Skin epidermis (tissue), 12 donors: ENCODE measurements at regions not wholly inside any gene's neighbourhood (a gene's known extent, or its start where the extent isn't known, plus 50 kb on each side); places are given as distances from the start of the nearest gene placed in this dataset.
"Not testable (repeated sequence)": the region's sequence is repeated elsewhere in the genome, so short reads cannot be mapped to it uniquely, and the experiment has no call there.

Experiments
- H3K27ac ChIP-seq, 21 experiments: fragments of 200-600 bp; sonication (generic) in 11 of 21; one replicate each; pipeline ENCODE4 v1.5.0; 2020; ENCODE audit warnings: mild to moderate bottlenecking in 3 of 21, inconsistent platforms in 2 of 21, moderate library complexity in 2 of 21
- H3K4me3 ChIP-seq, 7 experiments: fragments of 200-600 bp; sonication (generic) in 2 of 7; one replicate each; pipeline ENCODE4 v1.5.0; 2020; ENCODE audit warnings: inconsistent platforms in 2 of 7, mild to moderate bottlenecking in 2 of 7, moderate library complexity in 1 of 7

DNA sequence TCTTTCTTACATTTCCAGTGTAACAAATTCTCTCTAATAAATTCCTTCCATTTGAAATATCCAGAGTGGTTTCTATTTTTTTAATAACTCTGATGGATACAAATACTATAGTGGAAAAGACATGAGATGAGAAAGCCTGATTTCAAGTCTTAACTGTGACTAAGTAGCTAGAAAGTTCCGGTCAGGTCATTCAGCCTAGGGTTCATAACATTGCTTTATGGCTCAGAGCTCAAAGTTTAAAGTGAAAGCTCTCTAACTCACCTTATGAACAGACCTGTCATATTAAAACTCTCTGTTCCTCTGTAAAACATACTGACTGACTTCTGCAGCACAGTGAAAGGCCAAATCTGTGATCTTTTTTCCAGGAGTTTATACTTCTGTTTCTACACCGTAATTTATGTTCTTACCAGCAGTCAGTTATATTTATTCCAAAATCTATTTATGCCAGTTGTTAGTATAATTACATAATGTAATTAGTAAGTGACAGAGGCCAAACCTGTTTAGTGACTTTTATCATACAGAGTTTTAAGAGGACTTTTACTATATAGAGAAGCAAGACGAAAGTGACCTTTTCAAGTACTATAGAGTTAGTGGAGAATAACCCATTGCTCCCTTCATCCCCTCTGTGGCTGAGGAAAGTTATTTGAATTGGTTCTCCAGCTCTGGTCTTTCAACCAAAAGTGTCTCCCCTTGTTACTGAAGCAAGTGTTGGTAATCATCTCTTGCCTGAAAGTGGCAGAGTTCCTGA is 118.8 kb upstream of the PDE1A start:
- Histone ChIP-seq H3K27ac (no peak overlapping the region), H3K4me3 (no peak overlapping the region)

DNA sequence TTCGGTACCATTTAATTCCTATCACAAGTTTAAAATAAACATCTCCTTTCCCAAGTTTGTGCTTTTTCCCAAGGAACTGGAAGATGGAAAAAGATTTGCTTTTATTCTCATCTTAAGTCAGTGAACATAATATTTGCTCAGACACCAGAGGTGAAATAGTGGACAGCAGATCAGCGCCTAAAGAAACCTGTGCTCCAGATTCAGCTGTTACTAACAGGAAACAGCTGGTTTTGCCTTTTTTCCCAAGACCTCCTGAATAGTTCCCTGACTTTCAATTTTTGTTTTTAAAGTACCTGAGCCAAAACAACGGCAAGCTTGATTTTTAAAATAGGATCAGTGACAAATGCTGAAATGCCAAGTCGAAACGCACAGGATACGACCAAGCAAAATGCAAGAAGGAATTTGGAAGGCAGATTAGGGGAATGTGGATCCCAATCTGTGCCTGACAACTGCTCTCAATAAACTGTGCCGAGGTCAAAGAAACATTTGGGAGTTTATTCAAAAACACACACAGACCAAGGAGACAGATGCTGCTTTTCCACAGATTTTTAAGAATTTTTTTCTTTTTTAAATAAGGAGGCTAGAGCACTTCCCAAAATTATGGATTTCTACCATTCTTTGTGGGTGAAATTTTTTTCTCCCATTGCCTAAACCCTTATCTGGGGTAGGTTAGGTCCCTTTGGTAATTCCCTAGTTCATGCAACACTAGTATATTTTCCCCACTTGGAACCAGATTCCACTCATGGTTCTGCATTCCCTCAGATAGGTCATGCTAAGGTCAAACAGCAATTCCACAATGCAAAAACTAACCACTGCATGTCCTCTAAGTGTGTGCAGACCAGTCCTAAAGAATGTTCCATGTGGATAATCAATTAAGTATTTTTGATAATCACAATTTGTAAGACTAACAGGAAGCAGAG is 121.5 kb upstream of the PDE1A start:
- H3K27ac ChIP-seq, result peak overlapping the region in 1 of 21 experiments; percentile 14

DNA sequence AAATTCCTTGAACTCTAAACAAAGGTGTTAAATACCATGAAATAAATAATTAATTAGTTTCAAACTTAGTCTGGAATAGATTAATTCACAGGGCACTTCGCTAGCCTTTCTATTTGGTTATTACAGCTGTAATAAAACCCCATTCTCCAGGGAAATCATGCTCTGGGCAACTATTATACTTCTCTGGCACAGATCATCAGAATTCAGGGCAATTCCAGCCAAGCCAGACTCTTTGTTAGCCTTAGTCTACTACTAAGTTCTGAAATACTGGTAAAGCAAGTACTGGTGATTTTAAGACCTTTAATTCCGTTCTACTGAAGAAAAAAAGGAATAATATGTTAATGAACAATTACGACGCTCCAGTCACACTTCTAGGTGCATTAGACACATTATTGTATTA is 123.4 kb upstream of the PDE1A start:
- Histone ChIP-seq H3K4me3 (no peak overlapping the region), H3K27ac (no peak overlapping the region)

More for the DNA sequence above, 121.5 kb upstream of the PDE1A start:
- no peak overlapping the region for H3K4me3 ChIP-seq

GRCh38 chr2:182552232-182552631 is 125.4 kb upstream of the PDE1A start:
- H3K27ac ChIP-seq, H3K4me3 ChIP-seq: not testable (repeated sequence)

GRCh38 chr2:182552785-182553184 is 125.9 kb upstream of the PDE1A start:
- not testable (repeated sequence) for H3K27ac ChIP-seq, H3K4me3 ChIP-seq

DNA sequence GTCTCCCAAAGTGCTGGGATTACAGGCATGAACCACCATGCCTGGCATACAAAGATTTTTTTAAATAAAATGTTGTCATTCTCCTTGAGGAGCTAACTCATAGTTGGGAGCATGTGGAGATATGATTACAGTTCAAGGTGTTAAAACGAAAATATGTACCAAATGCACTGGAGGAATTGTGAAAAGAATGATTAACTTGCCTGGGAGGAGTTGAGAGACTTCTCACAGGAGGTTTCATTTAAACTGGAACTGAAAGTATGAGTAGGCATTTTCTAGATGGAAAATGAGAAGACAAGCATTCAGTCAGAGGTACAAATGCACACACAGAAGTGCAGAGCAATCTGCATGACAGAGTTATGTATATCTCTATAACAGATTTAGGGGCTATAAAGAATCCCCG is 126.6 kb upstream of the PDE1A start:
- no peak overlapping the region for H3K27ac ChIP-seq
- H3K4me3 ChIP-seq, result no peak overlapping the region

DNA sequence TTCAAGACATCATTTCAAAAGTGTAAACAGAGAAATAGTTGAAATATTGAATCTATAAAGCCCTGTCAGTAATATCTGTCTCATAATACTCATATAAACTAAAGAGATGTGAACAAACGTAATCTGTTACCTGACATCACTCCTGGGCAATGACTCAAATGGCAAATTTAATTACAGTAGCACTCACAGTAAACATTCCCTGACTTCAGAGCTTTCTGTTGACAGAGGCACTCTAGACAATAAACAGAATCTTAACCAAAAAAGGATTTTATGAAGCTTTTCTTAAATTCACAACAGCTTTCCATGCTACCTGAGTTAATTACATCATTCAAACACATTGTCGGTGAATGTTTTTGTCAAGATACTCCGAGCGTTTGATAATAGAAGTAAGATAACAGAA is 128.1 kb upstream of the PDE1A start:
- Histone ChIP-seq H3K4me3 (no peak overlapping the region), H3K27ac (no peak overlapping the region)

DNA sequence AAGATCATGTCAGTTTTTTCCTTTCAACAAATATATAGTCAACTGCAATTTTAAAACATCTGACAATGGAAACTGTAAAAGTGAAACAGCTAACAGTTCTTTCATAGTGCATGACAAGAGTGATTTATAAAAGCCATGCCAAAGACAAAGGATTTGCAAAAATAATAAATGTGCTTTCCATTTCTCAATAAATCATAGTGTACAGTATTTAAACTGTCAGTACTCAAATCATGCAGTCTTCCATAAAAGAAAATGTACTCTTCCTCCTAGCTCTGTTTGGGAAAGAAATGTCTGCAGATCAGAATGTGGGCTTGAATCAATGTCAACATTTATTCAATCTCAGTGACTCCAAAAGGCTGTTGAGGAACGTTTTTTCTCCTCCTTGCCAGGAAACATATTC is 131.7 kb upstream of the PDE1A start:
- Histone ChIP-seq H3K27ac (no peak overlapping the region), H3K4me3 (no peak overlapping the region)

DNA sequence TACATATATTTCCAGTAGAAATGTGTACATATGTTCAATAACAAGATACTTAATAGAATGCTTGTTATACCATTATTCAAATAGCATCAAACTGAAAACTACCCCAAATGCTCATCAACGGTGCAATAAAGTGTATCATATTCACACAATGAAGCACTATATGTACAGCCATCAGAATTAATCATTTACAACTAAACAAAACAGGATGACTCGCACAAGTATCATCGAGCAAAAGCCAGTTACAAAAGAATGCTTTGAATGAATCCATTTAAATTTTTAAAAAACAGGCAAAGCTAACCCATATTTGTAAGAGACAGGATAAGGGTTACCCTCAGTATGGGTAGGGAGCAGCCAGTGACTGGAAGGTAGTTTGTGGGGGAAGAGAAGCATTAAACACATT is 132.8 kb upstream of the PDE1A start:
- Histone ChIP-seq H3K27ac (no peak overlapping the region), H3K4me3 (no peak overlapping the region)

DNA sequence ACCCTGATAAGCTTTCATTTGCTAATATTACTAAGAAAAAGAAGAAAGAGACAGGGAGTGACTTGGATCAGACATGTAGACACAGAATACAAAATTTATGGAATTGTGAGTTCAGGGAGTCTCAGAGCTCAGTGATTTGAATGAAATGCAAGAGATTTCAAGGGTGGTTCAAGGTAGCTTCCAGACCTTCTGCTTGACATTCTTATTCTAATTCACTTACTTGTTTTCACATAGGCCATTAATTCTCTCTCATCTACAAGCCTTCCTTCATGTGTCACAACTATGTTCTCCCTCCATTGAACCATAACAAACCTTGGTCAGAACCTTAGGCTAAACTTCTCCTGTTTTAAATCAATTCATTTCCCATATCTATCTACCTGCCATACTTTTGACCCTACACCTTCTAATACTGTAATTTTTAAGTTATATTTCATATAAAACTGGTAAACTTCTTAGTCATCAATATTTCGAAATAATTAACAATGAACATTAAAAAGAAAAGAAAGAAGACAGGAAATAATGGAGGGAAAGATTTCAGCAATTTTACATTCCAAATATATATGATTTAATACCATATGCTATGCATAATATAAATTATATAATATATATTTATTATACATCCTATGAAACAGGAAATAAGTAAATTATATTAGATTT is 139.2 kb upstream of the PDE1A start:
- no peak overlapping the region for H3K27ac ChIP-seq
- H3K4me3 ChIP-seq, result no peak overlapping the region

GRCh38 chr2:182573553-182573952 is 142.5 kb upstream of the DNAJC10 start:
- Histone ChIP-seq H3K4me3 (no peak overlapping the region), H3K27ac (no peak overlapping the region)

GRCh38 chr2:182577816-182578215 is 138.2 kb upstream of the DNAJC10 start:
- no peak overlapping the region for H3K4me3 ChIP-seq
- no peak overlapping the region for H3K27ac ChIP-seq

DNA sequence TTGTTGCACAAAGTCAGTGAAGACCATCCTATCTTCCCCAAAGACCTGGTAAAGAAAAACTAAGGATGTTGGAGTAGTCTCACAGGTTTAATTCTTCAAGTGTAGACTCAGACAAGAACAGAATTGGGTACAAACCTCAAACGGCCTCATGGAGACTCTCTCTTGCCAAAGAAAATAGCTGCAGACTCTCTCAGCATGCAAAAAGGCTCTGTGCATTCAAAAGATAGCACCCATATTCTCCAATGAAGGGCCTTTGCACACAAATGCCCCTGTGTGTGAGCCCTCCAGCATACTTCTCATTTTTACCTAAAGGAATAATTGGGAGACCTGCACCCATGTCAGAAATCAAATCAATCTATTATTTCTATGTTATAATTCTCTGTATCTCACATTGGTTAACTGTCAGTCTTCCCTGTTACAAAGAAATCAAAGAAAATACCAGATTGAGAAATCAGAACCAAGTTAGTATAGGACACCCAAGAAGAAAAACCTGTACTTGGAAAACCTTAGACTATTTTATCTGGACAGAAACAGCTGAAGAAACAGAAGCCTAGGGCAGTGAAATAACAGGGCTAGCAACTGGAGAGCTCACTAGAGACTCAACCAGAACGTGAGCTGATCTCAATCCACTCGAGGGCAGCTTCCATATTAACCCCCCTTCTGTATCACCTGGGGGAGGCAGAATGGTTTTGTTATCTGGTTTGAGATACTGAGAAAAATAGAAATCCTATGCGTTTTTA is 134.7 kb upstream of the DNAJC10 start:
- no peak overlapping the region for H3K4me3 ChIP-seq
- no peak overlapping the region for H3K27ac ChIP-seq

- no peak overlapping the region for H3K27ac ChIP-seq
- no peak overlapping the region for H3K4me3 ChIP-seq
These were observed 131.6 kb upstream of the DNAJC10 start for GRCh38 chr2:182584462-182584861.

DNA sequence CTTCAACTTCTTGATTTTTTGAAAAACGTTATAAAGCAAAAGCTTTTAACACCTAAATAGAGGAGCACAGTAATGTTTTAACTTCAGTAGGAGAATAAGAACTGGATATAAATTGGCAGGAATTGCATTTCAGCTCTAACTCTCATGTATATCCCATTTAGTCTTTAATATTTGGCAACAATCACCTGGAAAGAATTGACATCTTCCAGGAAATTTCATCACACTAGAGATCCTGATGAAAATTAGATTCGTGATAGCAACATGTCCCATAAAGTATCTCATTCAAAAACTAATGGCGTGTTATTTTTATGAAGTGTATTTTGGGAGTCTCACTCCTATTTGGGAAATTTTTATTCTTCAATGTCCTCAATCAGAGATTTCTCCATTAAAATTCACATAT is 131.1 kb upstream of the DNAJC10 start:
- Histone ChIP-seq H3K4me3 (no peak overlapping the region), H3K27ac (no peak overlapping the region)

- Histone ChIP-seq H3K4me3 (no peak overlapping the region), H3K27ac (no peak overlapping the region)
These were observed 130.6 kb upstream of the DNAJC10 start for GRCh38 chr2:182585430-182585829.

DNA sequence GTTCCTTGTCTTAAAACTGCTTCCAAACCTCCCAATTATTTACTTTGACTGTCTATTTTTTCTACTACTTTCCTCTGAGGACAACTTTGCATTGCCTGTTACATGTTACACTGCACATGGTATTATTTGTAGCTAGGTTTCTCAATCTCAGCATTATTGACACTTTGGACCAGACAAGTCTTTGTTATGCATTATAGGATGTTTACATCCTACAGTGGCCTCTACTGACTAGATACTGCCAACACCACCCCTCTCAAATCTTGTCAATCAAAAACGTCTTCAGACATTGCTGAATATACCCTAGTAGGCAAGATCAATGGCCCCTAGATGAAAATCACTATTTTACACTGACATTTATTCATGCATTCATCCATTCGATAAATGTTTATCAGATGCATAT is 129.6 kb upstream of the DNAJC10 start:
- Histone ChIP-seq H3K4me3 (no peak overlapping the region), H3K27ac (no peak overlapping the region)

- H3K4me3 ChIP-seq, result no peak overlapping the region
- H3K27ac ChIP-seq, result peak overlapping the region in 1 of 21 experiments; percentile 71
These were observed 128.2 kb upstream of the DNAJC10 start for GRCh38 chr2:182587831-182588230.

- Histone ChIP-seq H3K27ac (no peak overlapping the region), H3K4me3 (no peak overlapping the region)
These were observed 126.9 kb upstream of the DNAJC10 start for GRCh38 chr2:182589121-182589520.

DNA sequence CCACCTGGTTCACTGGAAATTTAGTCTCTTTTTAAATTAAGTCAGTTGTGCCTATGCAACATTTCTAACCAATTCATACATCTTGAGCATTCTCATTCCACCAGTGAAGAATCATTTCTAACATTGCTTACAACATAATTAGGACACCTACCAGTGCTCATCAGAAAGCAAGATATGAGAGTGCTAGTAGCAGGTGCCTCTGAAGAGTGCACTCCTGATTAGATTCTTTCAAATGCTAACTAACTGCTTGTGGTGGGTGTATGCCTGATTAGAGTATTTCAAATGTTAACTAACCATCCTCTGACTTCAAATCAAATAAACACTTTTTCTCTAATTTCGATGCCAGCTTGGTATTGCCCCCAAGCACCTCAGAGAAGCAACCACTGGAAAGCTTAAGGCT is 124.3 kb upstream of the DNAJC10 start:
- no peak overlapping the region for H3K27ac ChIP-seq
- no peak overlapping the region for H3K4me3 ChIP-seq
